ENCODE measurements at regions not wholly inside any gene's neighbourhood (a gene's known extent, or its start where the extent isn't known, plus 50 kb on each side); places are given as distances from the start of the nearest gene placed in this dataset.

GRCh38 chr2:19504400-19505198 lies 146.2 kb upstream of the OSR1 start:
- no peaks in the 10 kb centered on the region for H3K9me3 ChIP-seq
- no peaks in the 10 kb centered on the region for H3K4me1 ChIP-seq
- DNase-seq (no peak), ATAC-seq (no peak)
- intact Hi-C loops (cut with DNase I), result no loop called here
- H3K27ac ChIP-seq, result no peak overlapping the region
- WGBS, 4 donors, result 69 to 79% (median 72%) methylated on average over 5 of the region's 5 CpGs
- TF ChIP-seq CTCF (IDR thresholded peaks at IDR 0.05) (no peak), POLR2A (IDR thresholded peaks at IDR 0.05) (no peak)
- H3K36me3 ChIP-seq, result no peaks in the 10 kb centered on the region
- peaks cover 0 to 4% (median 0%) of the 10 kb centered on the region in 9 donors for H3K27me3 ChIP-seq
- no peak overlapping the region for H3K4me3 ChIP-seq

DNA sequence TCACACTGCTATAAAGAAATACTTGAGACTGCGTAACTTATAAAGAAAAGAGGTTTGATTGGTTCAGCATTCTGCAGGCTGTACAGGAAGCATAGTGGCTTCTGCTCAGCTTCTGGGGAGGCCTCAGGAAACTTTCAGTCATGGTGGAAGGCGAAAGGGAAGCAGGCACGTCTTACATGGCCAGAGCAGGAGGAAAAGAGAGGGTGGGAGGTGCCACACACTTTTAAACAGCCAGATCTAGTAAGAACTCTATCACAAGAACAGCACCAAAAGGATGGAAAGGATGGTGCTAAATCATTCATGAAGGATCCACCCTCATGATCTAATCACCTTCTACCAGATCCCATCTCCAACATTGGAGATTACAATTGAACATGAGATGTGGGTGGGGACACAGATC lies 145.5 kb upstream of the OSR1 start:
- H3K4me3 ChIP-seq, result no peak overlapping the region
- no peak overlapping the region for H3K27ac ChIP-seq
- H3K9me3 ChIP-seq, result no peaks in the 10 kb centered on the region
- no peaks in the 10 kb centered on the region for H3K27me3 ChIP-seq
- no peak for ATAC-seq
- WGBS, 4 donors, result 77 to 91% (median 85%) methylated on average over 3 of the region's 3 CpGs
- no peaks in the 10 kb centered on the region for H3K36me3 ChIP-seq
- no peaks in the 10 kb centered on the region for H3K4me1 ChIP-seq
- TF ChIP-seq CTCF (IDR thresholded peaks at IDR 0.05) (no peak), POLR2A (IDR thresholded peaks at IDR 0.05) (no peak)
- DNase-seq, result no peak
- intact Hi-C loops (cut with DNase I), result no loop called here

DNA sequence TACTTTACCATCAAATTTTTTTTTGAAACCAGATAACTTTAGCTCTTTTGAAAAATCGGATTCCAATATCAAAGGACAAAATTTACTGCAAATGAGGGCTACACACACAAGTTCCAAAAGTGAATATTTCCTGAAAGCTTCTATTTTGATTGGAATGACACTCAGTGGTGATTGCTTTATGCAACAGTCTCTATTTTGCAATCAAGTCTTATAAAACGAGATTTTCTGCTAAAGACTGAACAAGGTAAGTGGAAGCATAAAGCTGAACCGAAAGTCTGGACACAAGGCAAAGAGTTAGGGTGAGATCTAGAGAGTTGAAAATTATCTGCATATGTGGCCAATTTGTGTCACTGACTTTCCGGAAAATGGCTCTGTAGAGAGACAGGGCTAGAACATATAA lies 145.0 kb upstream of the OSR1 start:
- DNase-seq, result no peak
- intact Hi-C loops (cut with DNase I), result no loop called here
- H3K9me3 ChIP-seq, result no peaks in the 10 kb centered on the region
- WGBS, 4 donors, result 79 to 91% (median 90%) methylated on average over 4 of the region's 4 CpGs
- TF ChIP-seq CTCF (IDR thresholded peaks at IDR 0.05) (no peak), POLR2A (IDR thresholded peaks at IDR 0.05) (no peak)
- no peaks in the 10 kb centered on the region for H3K27me3 ChIP-seq
- H3K36me3 ChIP-seq, result no peaks in the 10 kb centered on the region
- no peak overlapping the region for H3K27ac ChIP-seq
- no peak overlapping the region for H3K4me3 ChIP-seq
- no peaks in the 10 kb centered on the region for H3K4me1 ChIP-seq
- no peak for ATAC-seq

DNA sequence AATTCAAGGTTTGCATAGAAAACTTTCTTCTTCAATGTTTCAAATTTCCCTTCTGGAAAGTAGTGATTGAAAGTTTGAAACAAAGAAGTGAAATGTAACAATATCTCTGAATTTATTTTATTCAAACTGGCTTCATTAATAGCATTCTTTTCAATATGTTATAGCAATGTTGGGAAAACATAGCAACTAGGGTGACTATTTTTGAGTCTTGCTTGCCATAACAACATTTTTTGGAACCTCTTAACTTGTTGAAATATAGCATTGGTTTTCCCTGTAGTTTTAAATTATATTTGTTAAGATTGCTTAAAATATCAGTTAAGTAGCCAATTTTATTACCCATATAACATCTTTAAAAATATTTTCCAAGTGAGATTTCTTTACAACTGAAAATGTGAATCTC lies 141.7 kb upstream of the OSR1 start:
- Histone ChIP-seq H3K27me3 (no peaks in the 10 kb centered on the region), H3K9me3 (no peaks in the 10 kb centered on the region), H3K36me3 (no peaks in the 10 kb centered on the region), H3K27ac (no peak overlapping the region), H3K4me3 (no peak overlapping the region), H3K4me1 (no peaks in the 10 kb centered on the region)
- no peak for TF ChIP-seq POLR2A (IDR thresholded peaks at IDR 0.05)
- no peak for TF ChIP-seq CTCF (IDR thresholded peaks at IDR 0.05)
- DNase-seq, result no peak
- intact Hi-C loops (cut with DNase I), result no loop called here
- no peak for ATAC-seq
